PFSK-1 (cell line): ENCODE measurements at regions not wholly inside any gene's neighbourhood (a gene's known extent, or its start where the extent isn't known, plus 50 kb on each side); places are given as distances from the start of the nearest gene placed in this dataset.

Experiments
- POLR2AphosphoS5 ChIP-seq: IDR thresholded peaks from 2 replicates; pipeline ENCODE4 v1.6.1; 2012; ENCODE audit warnings: low read depth, mild to moderate bottlenecking, control low read depth, low read length, moderate library complexity
- TAF1 ChIP-seq: IDR thresholded peaks from 2 replicates; pipeline ENCODE4 v1.6.1; 2012; ENCODE audit warnings: low read length, control low read depth, borderline replicate concordance; ENCODE audit not compliant: insufficient read depth

GRCh38 chr6:140077827-140078560 is 703.5 kb upstream of the CITED2 start:
- TF ChIP-seq TAF1 = no peak
- TF ChIP-seq POLR2AphosphoS5 = no peak
